Activated T-cell treated with anti-CD3 and anti-CD28 coated beads, Interleukin-2, amount 50 U/mL, for 4 hours (primary cell): ENCODE measurements at regions not wholly inside any gene's neighbourhood (a gene's known extent, or its start where the extent isn't known, plus 50 kb on each side); places are given as distances from the start of the nearest gene placed in this dataset.

Source experiments
- ATAC-seq, 2 donors: fragments of 200-7000 bp; cut with Tn5 transposase; one replicate each; pipeline ENCODE4 v1.10.0; 2021
- DNase-seq: peaks from one replicate; pipeline ENCODE4 v3.0.0-alpha.2; 2020
- H3K27me3 Mint-ChIP-seq: one replicate; pipeline ENCODE4 v1.8.0; 2021; ENCODE audit warnings: low read depth, mixed read lengths
- H3K36me3 Mint-ChIP-seq: one replicate; pipeline ENCODE4 v1.8.0; 2022; ENCODE audit warnings: mixed read lengths; ENCODE audit not compliant: insufficient read depth
- H3K4me1 Mint-ChIP-seq: one replicate; pipeline ENCODE4 v1.8.0; 2021; ENCODE audit warnings: low read depth, mixed read lengths
- H3K4me3 Mint-ChIP-seq: one replicate; pipeline ENCODE4 v1.8.0; 2021; ENCODE audit warnings: mild to moderate bottlenecking, moderate library complexity, mixed read lengths
- H3K9me3 Mint-ChIP-seq: one replicate; pipeline ENCODE4 v1.8.0; 2021; ENCODE audit warnings: mixed read lengths

- DNase-seq (no peak), ATAC-seq (no peak)
- no peaks in the 10 kb centered on the region for H3K27me3 Mint-ChIP-seq
- no peak overlapping the region for H3K4me3 Mint-ChIP-seq
- no peaks in the 10 kb centered on the region for H3K9me3 Mint-ChIP-seq
- H3K36me3 Mint-ChIP-seq, result no peaks in the 10 kb centered on the region
- H3K4me1 Mint-ChIP-seq, result no peaks in the 10 kb centered on the region
Observed at GRCh38 chr1:70864302-70864701, 183.3 kb downstream of the PTGER3 start.

- ATAC-seq, result no peak
- H3K4me3 Mint-ChIP-seq, result no peak overlapping the region
- no peaks in the 10 kb centered on the region for H3K36me3 Mint-ChIP-seq
- DNase-seq, result no peak
- no peaks in the 10 kb centered on the region for H3K4me1 Mint-ChIP-seq
- no peaks in the 10 kb centered on the region for H3K27me3 Mint-ChIP-seq
- H3K9me3 Mint-ChIP-seq, result peaks cover 4% of the 10 kb centered on the region
Observed at GRCh38 chr1:70866542-70867264, 180.9 kb downstream of the PTGER3 start.

- DNase-seq (no peak), ATAC-seq (no peak)
- Mint-ChIP-seq H3K4me1 (no peaks in the 10 kb centered on the region), H3K27me3 (no peaks in the 10 kb centered on the region), H3K36me3 (no peaks in the 10 kb centered on the region), H3K4me3 (no peak overlapping the region), H3K9me3 (peaks cover 4% of the 10 kb centered on the region)
Observed at GRCh38 chr1:70871790-70872189, 175.8 kb downstream of the PTGER3 start.

GRCh38 chr1:70874063-70874462 lies 173.6 kb downstream of the PTGER3 start:
- ATAC-seq (no peak), DNase-seq (no peak)
- Mint-ChIP-seq H3K36me3 (no peaks in the 10 kb centered on the region), H3K9me3 (peaks cover 4% of the 10 kb centered on the region), H3K4me3 (no peak overlapping the region), H3K4me1 (no peaks in the 10 kb centered on the region), H3K27me3 (no peaks in the 10 kb centered on the region)

GRCh38 chr1:70874818-70875217 lies 172.8 kb downstream of the PTGER3 start:
- Mint-ChIP-seq H3K4me1 (no peaks in the 10 kb centered on the region), H3K9me3 (peaks cover 4% of the 10 kb centered on the region), H3K4me3 (no peak overlapping the region), H3K27me3 (no peaks in the 10 kb centered on the region), H3K36me3 (no peaks in the 10 kb centered on the region)
- DNase-seq (no peak), ATAC-seq (no peak)

GRCh38 chr1:70877343-70877742 lies 170.3 kb downstream of the PTGER3 start:
- H3K4me3 Mint-ChIP-seq, result no peak overlapping the region
- H3K9me3 Mint-ChIP-seq, result peaks cover 4% of the 10 kb centered on the region
- DNase-seq (no peak), ATAC-seq (no peak)
- H3K4me1 Mint-ChIP-seq, result no peaks in the 10 kb centered on the region
- no peaks in the 10 kb centered on the region for H3K27me3 Mint-ChIP-seq
- no peaks in the 10 kb centered on the region for H3K36me3 Mint-ChIP-seq

GRCh38 chr1:70887936-70888335 lies 159.7 kb downstream of the PTGER3 start:
- no peaks in the 10 kb centered on the region for H3K9me3 Mint-ChIP-seq
- DNase-seq (no peak), ATAC-seq (no peak)
- H3K4me1 Mint-ChIP-seq, result no peaks in the 10 kb centered on the region
- no peaks in the 10 kb centered on the region for H3K27me3 Mint-ChIP-seq
- H3K36me3 Mint-ChIP-seq, result no peaks in the 10 kb centered on the region
- H3K4me3 Mint-ChIP-seq, result no peak overlapping the region

GRCh38 chr1:70888722-70889121 lies 158.9 kb downstream of the PTGER3 start:
- Mint-ChIP-seq H3K9me3 (no peaks in the 10 kb centered on the region), H3K36me3 (no peaks in the 10 kb centered on the region), H3K4me3 (no peak overlapping the region), H3K4me1 (no peaks in the 10 kb centered on the region), H3K27me3 (no peaks in the 10 kb centered on the region)
- DNase-seq (no peak), ATAC-seq (no peak)

GRCh38 chr1:70890408-70890807 lies 157.2 kb downstream of the PTGER3 start:
- Mint-ChIP-seq H3K27me3 (no peaks in the 10 kb centered on the region), H3K9me3 (no peaks in the 10 kb centered on the region), H3K4me3 (no peak overlapping the region), H3K36me3 (no peaks in the 10 kb centered on the region), H3K4me1 (no peaks in the 10 kb centered on the region)
- DNase-seq (no peak), ATAC-seq (no peak)

GRCh38 chr1:70891051-70891843 lies 156.4 kb downstream of the PTGER3 start:
- no peaks in the 10 kb centered on the region for H3K27me3 Mint-ChIP-seq
- DNase-seq (no peak), ATAC-seq (no peak)
- H3K9me3 Mint-ChIP-seq, result no peaks in the 10 kb centered on the region
- H3K36me3 Mint-ChIP-seq, result no peaks in the 10 kb centered on the region
- H3K4me3 Mint-ChIP-seq, result no peak overlapping the region
- no peaks in the 10 kb centered on the region for H3K4me1 Mint-ChIP-seq

GRCh38 chr1:70892140-70892539 lies 155.5 kb downstream of the PTGER3 start:
- H3K4me1 Mint-ChIP-seq, result no peaks in the 10 kb centered on the region
- H3K9me3 Mint-ChIP-seq, result no peaks in the 10 kb centered on the region
- DNase-seq, result no peak
- H3K36me3 Mint-ChIP-seq, result no peaks in the 10 kb centered on the region
- no peak overlapping the region for H3K4me3 Mint-ChIP-seq
- no peak for ATAC-seq
- no peaks in the 10 kb centered on the region for H3K27me3 Mint-ChIP-seq

GRCh38 chr1:70892930-70893329 lies 154.7 kb downstream of the PTGER3 start:
- no peaks in the 10 kb centered on the region for H3K36me3 Mint-ChIP-seq
- no peaks in the 10 kb centered on the region for H3K9me3 Mint-ChIP-seq
- no peak for DNase-seq
- no peaks in the 10 kb centered on the region for H3K4me1 Mint-ChIP-seq
- H3K27me3 Mint-ChIP-seq, result no peaks in the 10 kb centered on the region
- ATAC-seq, result no peak
- no peak overlapping the region for H3K4me3 Mint-ChIP-seq

GRCh38 chr1:70893381-70893780 lies 154.2 kb downstream of the PTGER3 start:
- H3K27me3 Mint-ChIP-seq, result no peaks in the 10 kb centered on the region
- ATAC-seq (no peak), DNase-seq (no peak)
- H3K4me1 Mint-ChIP-seq, result no peaks in the 10 kb centered on the region
- no peak overlapping the region for H3K4me3 Mint-ChIP-seq
- no peaks in the 10 kb centered on the region for H3K9me3 Mint-ChIP-seq
- H3K36me3 Mint-ChIP-seq, result no peaks in the 10 kb centered on the region

GRCh38 chr1:70895531-70895930 lies 152.1 kb downstream of the PTGER3 start:
- no peaks in the 10 kb centered on the region for H3K36me3 Mint-ChIP-seq
- H3K9me3 Mint-ChIP-seq, result no peaks in the 10 kb centered on the region
- ATAC-seq (no peak), DNase-seq (no peak)
- no peaks in the 10 kb centered on the region for H3K4me1 Mint-ChIP-seq
- no peak overlapping the region for H3K4me3 Mint-ChIP-seq
- no peaks in the 10 kb centered on the region for H3K27me3 Mint-ChIP-seq

GRCh38 chr1:70896224-70896623 lies 151.4 kb downstream of the PTGER3 start:
- no peaks in the 10 kb centered on the region for H3K27me3 Mint-ChIP-seq
- H3K36me3 Mint-ChIP-seq, result no peaks in the 10 kb centered on the region
- no peaks in the 10 kb centered on the region for H3K9me3 Mint-ChIP-seq
- ATAC-seq (no peak), DNase-seq (no peak)
- H3K4me1 Mint-ChIP-seq, result no peaks in the 10 kb centered on the region
- H3K4me3 Mint-ChIP-seq, result no peak overlapping the region
